GM19395 (cell line): ENCODE measurements at regions not wholly inside any gene's neighbourhood (a gene's known extent, or its start where the extent isn't known, plus 50 kb on each side); places are given as distances from the start of the nearest gene placed in this dataset.

ENCODE experiments used
- ATAC-seq: cut with Tn5 transposase; IDR thresholded peaks from one replicate; pipeline ENCODE4 v1.9.1; 2021; ENCODE audit warnings: mild to moderate bottlenecking, moderate library complexity; ENCODE audit not compliant: unreplicated experiment

DNA sequence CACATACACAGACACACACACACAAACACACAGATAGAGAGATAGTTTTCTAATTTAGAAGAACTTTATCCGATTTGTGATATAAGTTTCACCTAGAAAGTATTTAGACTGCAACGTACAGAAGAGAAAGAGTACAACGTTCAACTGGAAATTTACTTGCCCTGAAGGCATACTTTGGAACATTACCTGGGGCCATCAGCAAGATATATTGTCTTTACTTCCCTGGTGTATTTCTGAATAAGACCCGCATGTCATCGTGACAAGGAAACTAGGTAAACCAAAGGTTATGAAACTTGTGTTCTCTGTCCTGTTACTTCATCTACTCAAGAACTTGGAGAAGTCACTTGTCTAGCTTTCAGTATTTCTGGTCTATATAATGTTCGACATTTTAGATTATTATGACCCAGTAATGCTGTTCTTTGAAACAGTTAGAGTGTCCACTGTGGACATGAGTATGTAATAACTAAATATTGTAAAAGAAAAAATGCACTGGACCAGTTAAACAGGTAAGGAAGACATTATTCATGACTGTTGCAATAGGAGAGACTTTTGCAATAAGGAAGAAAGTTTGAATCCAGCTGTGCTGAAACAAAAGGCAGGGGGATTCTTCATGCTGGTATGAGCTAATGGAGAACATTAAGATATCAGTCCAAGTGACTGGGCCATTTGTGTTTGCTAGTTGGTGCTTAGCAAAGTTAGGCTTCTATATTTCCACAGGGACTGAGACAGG, 1791.1 kb downstream of the MAT2B start:
- ATAC-seq, result no peak

DNA sequence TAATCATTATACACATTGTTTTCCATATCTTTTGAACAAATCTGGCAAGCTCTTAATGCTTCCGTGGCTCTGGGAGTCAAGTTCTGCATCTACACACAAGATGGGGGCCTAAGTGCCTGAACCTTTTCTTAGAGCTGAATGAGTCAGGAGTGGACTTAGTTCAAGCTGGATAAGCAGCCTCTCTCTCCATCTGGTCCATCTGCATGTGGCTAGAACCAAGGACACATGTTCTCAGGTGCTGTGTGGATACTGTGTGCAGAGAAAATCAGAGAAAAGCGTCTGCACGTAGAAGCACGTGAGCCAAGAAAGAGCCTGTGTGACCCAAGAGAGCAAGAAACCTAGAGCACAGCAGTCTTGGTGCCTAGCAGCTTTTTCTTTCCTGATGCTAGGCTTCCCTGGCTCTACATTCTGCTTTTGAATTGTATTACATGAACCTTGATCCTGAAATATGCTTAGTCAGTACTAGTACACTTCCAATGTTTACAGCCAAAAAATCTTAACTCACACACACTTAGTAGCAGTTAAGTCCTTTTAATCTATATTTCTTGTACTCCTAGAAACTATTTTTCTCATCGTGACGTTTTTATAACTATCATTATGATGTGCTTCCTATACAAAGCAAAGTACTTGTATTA, 1798.9 kb downstream of the MAT2B start:
- ATAC-seq, result no peak

DNA sequence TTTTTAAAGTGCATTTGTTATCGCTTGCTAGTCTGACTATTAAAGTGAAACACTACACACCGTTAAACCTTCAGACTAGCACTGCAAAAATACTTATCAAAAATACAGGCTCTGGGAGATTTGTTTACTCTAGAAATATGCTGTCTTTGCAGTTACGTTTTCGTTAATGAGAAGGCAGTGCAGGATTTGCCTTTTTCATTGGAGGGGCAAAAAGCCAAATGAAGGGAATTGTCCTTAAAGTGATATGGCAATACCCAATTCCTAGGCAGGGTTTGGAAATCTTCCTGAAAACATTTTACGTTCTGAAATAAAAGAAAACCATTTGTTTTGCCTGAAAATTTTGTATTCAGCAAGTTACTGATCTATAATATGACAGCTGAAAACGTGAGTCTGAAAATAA, 1800.2 kb downstream of the MAT2B start:
- ATAC-seq, result no peak

DNA sequence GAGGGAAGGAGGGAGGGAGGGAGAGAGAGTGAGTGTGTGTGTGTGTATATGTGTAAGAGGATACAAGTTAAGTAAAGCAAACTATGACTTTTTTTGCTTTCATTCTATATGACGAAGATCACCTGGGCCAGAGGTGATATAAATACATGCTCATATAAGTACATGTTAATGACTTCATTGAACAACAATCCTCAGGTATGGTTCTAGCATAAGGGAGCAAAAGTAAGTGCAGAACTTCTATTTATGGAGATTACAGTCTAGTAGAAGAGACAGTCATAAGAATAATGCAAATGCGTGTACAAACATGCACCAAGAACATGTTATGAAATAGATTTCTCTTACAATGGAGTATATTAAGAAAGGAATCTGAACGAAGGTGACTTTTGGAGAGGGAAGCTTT, 1804.0 kb downstream of the MAT2B start:
- no peak for ATAC-seq

DNA sequence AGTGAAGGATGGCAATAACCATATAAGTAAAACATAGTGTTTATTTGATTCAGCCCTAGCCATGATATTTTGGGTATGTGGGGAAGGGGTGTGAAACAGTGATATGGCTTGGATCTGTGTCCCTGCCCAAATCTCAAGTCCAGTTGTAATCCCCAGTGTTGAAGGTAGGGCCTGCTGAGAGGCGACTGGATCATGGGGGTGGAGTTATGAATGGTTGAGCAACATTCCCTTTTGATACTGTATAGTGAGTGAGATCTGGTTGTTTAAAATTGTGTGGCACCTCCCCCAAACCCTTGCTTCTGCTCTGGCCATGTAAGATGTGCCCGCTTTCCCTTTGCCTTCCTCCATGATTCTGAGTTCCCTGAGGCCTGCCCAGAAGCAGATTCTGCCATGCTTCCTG, 1804.6 kb downstream of the MAT2B start:
- no peak for ATAC-seq

DNA sequence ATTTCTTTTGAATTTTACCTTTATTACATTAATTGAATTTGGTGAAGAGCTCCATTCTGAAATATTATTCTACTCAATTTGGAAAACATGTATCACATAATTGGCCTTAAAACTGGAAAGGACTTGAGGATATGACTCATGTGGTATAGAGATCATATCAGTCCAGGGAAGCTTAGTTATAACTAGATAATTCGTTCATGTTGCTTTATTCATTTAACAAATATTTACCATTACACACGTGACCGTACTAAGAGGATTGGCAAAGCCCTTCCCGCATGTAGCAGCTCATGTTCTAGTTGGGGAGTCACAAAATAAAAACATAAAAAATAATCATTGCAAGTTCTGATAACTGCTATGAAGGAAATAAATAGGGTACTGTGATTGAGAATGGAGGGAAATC, 1816.5 kb downstream of the MAT2B start:
- no peak for ATAC-seq

DNA sequence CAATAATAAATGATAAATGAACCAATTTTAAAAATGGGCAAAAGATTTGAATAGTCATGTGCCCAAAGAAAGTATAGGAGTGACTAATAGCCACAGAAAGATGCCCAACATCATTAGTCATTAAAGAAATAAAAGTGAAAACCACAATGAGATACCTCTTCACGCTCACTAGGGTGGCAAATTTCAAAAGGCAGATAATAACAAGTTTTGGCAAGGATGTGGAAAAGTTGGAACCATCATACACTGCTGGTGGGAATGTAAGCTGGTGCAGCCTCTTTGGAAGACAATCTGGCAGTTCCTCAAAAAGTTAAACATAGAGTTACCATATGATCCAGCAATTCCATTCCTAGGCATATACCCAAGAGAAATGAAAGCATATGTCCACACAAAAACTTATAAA, 1819.8 kb downstream of the MAT2B start:
- ATAC-seq, result no peak

DNA sequence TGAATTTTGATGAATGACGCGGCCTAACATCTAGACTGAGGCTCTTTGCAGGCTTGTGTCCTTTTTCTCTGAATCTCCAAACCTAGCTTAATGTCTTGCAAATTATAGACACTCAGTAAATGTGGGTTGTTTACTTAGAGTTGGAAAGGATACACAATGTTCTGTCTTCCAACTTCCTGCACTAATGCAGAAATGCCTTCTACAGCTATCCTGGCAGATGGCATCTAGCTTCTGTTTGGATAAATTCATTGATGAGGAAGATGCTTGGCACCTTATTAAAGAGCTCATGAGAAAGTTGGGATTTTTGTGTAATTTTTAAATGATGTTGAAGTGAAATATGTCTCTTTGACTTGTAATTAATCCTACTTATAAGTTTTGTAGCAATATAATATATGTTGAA, 1822.2 kb downstream of the MAT2B start:
- ATAC-seq, result no peak

DNA sequence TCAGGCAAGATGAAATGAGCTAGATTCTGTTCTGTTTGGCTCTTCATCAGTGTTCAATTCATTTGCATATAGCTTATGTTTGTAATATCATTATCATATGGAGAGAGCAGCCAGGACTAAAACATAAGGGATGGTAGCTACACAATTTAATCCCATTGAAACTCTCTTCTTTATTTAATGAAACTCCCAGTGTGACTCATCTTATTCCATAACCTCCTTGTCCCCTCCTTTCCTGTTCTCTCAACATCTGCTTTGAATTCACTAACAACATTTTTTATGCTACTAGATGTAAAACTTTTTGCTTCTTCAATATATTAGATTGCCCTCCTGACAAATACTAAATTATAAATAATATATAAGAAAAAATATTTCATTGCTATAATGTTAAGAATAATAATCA, 1823.4 kb downstream of the MAT2B start:
- ATAC-seq, result no peak

DNA sequence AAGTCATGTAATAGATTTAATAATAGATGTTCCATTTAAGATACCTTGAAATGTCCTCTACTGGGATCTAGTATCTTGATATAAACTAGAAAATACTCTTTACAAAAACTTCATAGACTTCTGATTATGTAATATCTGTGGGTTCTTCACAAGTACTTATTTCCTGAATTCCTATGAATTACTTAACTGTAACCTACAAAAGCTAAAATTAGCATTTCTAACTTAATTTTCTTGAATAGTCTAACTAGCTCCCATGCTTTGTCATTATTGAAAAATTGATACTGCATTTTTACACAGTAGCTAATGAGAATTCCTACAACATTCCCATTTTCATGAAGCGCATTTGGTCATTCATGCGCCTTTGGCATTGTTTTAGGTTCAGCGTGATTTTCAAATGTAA, 1828.2 kb downstream of the MAT2B start:
- no peak for ATAC-seq

DNA sequence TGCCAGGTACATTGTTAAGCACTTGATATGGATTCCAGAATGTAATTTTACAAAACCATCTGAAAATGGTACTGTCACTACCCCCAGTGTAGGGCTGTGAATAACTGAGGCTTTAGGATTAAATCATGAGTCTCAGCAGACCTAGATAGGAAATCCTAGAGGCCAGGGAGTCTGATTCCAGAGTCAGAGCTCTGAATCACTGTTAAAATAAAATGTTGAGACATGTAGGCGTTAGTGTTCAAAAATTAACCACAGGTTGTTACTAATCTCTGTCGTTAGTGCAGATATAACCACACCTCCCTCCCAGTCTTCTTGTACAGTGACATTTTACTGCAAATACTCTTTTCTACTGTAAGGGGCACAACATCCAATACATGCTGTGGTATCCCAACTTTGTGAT, 1828.8 kb downstream of the MAT2B start:
- no peak for ATAC-seq

DNA sequence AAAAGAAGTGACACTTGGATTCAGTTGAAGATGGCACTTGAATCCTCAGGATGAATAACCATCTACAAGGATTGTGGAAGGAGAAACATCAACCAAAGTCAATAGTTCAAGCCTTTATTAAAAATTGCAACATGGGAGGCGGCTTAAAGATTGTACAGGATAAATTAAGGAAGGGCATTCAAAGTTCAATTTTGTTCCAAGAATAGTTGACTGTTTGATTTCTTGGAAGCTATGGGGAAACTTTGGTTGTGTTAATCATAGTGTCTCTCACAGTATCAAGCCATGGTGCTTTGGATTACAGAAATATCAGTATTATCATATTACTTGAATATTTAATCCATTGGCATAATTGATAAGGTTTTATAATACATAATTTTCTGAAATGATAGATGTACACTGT, 1844.3 kb downstream of the MAT2B start:
- ATAC-seq, result no peak

DNA sequence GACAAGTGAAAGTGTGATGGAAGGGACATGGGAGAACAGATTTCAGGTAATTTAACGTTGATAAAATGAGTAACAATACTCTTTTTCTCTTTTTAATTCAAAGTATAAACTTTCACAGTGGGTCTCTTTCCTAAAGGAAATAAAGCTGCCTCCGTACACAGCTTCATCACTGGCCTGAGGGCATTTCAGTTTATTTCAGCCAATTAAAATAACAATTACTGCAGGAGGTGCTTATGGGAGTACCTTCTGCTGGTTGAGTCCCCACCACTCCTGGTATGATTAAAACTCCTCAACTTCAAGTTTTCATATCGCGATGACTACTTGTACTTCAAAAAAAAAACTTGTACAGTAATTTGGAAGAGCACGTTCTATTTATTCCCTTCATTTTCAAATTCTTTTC, 1845.9 kb downstream of the MAT2B start:
- no peak for ATAC-seq

DNA sequence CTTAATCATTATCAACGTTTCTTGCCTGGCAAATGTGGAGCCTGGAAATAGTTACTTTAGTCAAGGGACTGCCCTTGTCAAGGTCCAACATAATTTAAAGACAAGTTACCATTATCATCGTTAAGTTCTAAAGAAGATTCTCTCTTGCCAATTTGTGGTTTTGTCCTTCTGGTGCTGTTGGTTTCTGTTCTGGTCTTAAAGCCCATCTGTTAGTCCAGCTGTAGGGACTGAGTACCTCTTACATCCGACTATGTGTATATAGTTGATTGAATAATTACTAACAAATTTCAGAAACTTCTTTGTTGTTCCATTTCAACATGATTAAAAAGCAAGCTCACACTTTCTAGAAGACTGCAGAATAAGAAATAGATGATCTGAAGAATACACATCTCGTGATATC, 1854.9 kb downstream of the MAT2B start:
- ATAC-seq, result no peak

DNA sequence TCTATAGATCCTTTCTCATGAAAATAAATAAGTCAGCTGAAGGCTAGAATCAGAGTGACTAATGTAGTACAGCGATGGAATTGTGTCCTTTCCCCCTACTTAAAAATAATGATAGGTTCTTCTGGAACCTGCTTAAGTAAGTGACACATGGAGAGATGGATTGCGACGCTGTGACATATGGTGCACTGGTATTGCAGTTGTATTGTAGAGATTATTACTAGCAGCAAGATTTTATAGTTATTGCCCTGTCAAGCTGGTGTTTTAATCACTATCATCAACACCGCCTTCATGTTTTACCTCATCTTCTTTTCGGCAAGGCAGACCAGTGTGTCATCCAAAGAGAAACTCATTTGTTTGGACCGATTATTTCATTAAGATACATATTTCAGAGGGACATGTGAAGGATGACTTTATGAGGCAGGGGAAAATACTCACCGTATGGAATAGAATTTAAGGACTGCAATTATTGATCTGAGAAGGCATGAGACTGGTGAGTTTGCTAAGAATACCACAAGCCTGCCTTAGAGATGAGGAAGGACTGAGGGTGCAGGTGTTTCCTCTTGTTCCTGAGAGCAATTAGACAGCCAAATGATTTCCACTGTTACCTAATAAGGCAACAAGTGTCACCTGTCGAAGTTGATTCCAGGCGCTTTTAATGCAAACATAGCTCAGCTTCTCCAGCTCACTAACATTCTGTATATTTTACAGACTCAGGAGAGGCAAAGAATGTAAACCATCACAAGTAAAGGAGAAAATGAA, 1855.5 kb downstream of the MAT2B start:
- ATAC-seq, result no peak

DNA sequence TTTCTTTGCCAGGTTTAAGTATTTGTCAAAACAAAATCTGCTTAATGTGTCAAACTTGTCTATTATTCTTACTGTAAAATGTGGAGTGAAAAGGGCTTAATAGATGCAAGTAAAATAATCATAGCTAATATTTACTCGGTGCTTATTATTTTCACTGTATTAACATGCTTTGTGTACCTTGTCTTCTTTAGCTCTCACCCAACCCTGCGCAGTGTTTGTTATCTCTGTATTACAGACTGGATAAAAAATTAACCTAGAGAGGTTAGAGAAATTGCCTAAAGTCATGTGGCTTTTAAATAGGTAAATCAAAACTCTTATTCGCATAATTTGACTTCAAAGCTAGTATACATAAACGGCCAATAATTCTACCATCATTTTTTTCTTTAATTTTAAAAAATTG, 1864.8 kb downstream of the MAT2B start:
- ATAC-seq, result no peak

DNA sequence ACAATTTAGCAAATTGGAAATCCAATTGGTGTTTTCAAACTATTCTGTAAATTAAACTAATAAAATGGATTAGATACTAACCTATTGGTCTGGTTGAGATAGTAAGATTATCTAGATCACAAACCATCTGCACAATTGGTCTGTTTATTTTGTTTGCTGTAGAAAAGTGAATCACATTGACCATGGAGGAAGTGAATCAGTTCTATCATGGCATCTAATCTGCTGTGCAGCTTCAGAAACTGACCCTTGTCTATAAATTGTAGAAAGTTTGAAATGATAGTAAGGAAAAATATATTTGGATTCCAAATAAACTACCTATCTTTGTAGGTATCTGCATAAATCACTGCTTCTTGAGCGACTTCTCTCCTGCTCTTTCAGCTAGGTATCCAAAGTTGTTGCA, 1865.4 kb downstream of the MAT2B start:
- ATAC-seq, result no peak

DNA sequence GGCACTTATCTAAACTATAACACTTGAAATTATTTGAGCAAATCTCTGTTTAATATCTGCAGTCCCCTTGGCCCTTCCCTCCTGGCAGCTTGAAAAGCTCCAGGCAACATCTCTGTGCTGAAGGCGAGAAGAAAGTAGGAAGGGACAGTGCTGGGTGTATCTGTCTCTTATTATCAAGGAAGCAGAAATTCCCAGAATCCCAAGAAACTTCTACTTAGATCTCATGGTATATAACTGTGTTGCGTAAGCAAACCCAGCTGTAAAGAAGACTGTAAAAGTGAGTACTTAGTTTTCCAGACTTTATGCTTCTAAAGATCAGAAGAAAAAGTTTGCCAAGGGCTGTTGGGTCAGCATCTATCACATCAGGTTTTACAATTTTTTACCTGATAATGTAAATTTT, 1869.8 kb downstream of the MAT2B start:
- ATAC-seq, result no peak

DNA sequence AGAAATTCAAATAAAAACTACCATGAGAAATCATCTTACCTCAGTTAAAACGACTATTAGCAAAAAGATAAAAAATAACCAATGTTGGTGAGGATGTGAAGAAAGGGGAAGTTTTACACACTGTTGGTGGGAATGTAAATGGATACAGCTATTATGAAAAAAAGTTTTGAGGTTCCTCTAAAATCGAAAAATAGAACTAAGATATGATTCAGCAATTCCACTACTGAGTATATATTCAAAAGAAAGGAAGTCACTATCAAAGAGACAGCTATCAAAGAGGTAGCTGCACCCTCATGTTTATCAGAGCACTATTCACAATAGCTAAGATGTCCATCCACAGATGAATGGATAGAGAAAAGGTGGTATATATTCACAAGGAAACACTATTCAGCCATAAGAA, 1888.4 kb downstream of the MAT2B start:
- ATAC-seq, result no peak

DNA sequence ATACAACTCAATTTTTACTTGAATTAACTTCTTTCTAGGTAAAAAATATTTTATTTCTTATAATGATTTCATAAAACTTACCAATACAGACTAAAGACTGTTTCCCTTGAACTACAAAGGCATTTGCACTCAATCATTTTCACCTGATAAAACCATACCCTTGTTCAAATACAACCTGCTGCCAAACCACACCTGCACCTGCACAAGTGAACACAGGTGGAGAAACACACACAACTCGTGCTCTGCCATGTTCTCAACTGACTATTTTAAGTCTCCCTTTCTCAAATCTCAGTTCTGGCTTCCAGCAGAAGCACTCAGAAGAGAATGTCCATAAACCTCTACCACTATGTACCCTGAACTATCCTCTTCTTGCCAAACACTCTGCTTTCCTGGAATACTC, 1892.1 kb downstream of the MAT2B start:
- ATAC-seq, result no peak

DNA sequence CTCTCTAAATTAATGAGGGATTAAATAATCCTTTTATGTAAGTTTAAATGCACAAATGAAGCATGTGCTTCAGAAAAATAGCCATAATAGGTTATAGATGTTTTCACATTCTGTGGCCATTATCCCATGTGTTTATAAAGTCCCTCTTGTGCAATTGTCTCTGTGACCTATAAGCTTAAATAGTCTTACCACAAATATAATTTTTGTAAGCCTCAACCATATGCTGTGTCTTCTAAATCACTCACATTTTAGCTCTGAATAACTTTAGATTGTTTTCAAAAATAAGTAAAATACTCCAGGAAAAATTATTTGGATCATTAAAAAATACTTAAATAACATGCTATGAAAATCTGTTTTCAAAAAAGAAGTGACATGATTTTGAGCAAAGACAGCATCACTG, 1894.7 kb downstream of the MAT2B start:
- ATAC-seq, result no peak

DNA sequence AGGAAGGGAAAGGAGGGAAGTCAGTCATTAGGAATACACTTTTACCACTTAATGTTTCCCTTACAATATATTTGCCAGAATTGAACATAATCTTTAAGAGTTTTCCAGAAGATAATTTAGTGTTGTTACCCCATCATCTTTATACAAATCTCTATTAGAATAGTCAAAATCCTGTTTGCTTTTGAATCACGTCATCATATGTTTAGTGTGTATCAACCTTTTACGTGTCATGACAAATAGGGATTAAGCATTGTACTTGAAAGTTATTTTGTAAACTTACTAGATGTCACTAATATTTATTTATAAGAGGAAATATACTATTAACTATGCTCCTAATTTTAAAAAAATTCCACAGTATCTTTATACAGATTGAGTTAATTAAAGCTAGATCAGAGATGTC, 1899.5 kb downstream of the MAT2B start:
- no peak for ATAC-seq
